IPS-NIHi11 (cell line): ENCODE measurements at regions not wholly inside any gene's neighbourhood (a gene's known extent, or its start where the extent isn't known, plus 50 kb on each side); places are given as distances from the start of the nearest gene placed in this dataset.
"Not testable (repeated sequence)": the region's sequence is repeated elsewhere in the genome, so short reads cannot be mapped to it uniquely, and the experiment has no call there.

Source experiments
- DNase-seq: peaks from one replicate; pipeline ENCODE4 v3.0.0; 2012; ENCODE audit warnings: mixed read lengths, low spot score

DNA sequence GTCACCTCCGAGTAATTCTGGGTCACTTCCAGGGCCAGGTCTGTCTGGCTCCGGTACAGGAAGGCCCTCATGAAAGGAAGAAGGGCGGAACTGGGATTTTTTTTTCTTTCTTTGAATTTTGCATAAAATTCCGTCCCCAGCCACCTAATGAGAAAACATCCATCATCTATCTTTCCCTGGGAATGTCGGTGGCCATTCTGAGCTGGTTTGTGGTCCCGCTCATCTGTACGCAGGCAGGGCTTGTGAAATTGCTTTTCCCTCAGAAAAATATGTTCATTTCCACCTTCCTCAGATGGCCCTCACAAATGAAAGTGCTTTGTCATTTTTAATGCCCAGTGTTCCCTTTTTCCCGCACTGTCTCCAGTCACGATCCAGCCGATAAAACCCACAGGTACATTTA lies 353.0 kb upstream of the ZFHX3 start:
- no peak for DNase-seq

DNA sequence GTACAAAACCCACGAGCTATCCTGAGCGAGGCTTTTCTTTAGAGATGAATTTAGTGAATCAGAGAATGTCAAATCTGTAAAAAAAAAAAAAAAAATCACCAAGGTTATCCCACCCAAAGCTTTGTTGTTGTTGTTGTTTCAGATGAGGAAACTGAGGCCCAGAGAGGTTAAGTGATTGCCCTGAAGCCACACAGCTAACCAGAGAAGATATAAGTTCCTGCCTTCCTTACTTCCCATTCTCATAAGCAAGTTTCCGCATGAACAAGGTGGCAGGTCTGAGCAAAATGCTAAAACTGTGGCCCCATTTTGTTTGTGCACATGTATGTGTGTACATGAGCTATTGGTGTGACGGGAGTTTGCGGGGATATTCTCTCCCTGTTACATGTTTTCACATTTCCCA lies 352.1 kb upstream of the ZFHX3 start:
- DNase-seq = no peak

DNA sequence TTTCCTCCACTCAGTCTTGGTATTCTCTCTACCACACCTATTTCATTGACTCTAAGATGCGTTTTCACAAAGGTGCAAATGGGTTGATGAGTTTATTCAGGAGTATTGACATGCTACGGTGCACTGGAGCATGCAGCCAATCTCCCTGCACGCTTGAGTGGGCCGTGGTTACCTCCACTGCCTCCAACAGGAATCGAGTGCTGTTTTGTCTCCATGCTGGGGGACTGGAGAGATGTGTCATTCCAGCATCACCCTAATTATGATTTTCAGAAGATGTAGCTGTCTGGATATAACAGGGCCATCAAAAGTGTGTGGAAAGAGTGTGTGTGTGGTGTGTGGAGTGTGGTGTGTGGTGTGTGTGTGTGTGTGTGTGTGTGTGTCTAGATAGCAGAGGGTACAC lies 351.6 kb upstream of the ZFHX3 start:
- no peak for DNase-seq

DNA sequence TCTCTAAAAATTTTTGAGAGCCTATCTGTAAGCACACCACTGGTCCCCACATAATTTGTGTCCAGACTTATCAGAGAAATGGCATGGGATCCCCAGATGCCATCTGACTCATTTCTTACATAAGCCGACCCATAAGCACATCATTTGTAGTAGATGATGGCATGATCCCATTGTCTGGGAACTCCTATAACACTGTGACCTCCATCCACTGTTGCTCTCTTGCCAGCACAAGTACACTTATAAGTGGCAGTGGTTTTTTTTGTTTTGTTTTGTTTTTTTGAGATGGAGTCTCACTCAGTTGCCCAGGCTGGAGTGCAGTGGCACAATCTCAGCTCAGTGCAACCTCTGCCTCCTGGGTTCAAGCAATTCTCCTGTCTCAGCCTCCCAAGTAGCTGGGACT lies 350.7 kb upstream of the ZFHX3 start:
- not testable (repeated sequence) for DNase-seq

DNA sequence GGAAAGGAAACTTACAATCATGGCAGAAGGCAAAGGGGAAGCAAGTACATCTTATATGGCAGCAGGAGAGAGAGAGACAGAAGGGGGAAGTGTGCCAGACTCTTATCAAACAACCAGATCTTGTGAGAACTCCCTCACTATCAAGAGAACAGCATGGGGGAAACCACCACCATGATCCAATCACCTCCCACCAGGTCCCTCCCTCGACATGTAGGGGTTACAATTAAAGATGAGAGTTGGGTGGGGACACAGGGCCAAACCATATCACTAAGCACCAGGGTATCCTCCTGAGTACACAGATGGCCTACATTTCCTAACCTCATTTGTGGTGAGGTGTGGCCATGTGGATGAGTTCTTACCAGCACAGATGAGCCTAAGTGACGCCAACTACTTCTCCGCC lies 348.6 kb upstream of the ZFHX3 start:
- no peak for DNase-seq

DNA sequence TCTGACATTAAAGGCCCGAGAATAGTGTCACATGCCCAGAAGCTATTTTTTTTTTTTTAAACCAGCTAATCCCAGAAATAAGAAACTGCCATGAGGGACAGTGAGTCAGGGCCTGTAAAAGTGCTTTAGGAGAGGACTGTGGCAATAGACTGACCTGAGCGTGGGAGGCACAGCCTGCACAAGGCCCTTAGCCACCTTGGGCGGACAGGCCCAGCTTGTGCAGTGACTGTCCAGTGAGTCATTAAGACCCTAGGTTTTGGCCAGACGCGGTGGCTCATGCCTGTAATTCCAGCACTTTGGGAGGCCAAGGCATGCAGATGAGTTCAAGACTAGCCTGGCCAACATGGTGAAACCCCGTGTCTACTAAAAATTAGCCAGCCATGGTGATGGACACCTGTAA lies 343.0 kb upstream of the ZFHX3 start:
- DNase-seq = no peak

DNA sequence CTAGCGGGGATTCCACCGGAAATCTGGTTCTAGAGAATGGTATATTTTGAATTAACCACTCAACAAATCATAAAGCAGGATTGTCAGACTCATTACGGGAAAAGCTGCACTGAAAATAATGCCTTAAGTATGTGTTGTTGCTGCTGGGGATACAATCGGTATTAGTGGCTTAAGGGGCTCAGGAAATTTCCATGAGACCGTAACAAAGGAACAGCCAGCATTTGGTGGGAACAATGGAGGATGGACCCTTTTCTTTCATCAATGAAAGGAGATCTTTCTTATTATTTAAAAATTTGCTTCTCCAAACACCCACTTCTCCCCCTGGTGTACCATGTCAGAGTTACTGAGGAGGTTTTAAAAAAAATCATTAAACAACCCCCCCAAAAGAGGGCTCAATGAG lies 342.6 kb upstream of the ZFHX3 start:
- no peak for DNase-seq

DNA sequence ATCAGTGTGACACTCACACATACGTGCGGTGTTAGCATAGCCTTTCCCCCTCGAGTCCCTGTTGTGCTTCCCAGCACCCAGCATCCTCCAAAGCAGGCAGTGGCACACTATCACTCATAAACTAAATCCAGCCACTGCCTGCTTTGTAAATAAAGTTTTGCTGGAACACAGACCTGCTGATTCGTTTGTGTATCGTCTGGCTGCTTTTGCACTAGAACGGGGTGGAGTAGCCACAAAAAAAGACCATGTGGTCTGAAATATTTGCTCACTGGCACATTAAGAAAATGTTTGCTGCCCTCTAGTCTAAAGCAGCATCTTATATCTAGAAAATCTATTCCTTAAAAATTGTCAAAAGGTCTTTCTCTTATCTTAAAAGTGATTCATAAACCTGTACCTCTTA lies 341.2 kb upstream of the ZFHX3 start:
- DNase-seq = no peak

DNA sequence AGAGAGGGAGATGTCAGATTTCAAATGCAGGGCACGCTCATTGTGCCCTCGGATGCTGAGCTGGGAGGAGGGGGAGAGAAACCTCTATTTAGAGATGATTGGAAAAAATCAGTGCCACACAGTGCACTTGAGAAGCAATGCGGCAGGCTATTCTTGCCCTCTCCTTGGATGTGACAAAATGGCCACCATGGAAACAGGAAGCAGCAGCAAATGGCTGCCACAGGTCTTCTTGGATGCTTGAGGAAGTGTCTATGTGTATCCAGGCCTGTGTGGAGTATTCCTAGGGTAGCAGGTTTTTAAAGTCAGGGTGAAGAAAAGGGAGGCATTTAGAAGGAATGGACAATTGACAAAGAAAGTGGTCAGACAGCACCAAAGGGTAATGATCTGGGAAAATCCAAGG lies 340.1 kb upstream of the ZFHX3 start:
- no peak for DNase-seq

DNA sequence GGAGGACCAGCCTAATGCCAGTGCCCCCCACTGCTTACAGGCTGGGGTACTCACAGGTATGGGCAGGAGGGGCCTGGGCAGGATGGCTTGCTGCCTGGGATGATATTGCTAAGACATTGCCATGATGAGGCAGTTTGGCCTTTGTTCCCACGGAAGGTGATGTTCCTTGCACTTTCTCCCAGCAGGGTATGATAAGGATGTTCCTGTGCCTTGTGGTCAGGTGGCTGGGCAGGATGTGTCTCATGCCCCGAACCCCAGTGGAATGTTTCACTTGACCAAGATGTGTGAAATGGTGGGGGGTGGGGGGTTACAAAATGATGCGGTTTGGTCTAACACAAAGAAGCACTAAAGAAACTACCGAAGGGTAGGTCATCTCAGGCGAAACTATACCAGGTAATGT lies 337.8 kb upstream of the ZFHX3 start:
- DNase-seq = no peak

DNA sequence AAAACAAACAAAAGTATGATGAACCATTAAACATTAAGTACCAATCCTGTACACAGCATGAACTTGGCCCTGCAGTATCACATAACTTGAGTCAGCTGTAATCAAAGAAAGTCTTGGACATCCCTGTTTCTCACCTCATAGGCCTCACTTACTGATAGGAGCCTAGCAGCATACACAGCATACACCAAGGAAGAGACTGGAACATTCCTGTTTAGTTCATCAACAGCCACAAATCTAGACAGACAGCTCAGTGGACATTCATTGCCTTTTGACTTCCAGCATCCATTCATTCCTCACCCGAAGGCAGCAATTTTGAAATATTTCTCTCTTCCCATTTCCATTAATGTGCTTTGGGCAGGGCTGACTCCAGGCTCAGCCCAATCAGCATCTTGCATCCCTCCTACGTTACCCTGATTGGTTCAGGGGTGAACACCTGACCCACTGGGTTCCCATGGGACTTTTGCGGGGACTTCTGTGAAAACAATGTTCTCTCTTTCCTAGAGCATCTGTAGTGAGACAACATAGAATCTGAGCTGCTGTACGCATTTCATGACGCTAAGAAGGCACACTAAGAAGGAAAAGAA lies 336.7 kb upstream of the ZFHX3 start:
- no peak for DNase-seq

DNA sequence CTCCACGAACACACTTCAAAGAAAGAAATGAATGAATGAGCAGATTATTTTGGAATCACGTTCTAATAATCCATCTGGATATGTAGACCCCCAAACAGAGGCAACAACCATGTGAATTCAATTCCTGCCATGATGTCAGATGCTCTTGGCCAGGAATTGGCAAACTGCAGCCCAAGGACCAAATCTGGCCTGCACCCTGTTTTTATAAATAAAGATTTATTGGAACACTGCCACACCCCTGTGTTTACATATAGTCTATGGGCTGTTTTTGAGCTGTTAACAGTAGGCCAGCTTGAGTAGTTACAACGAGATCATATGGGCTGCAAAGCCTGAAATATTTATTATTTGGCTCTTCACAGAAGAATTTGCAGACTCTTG lies 336.0 kb upstream of the ZFHX3 start:
- no peak for DNase-seq

DNA sequence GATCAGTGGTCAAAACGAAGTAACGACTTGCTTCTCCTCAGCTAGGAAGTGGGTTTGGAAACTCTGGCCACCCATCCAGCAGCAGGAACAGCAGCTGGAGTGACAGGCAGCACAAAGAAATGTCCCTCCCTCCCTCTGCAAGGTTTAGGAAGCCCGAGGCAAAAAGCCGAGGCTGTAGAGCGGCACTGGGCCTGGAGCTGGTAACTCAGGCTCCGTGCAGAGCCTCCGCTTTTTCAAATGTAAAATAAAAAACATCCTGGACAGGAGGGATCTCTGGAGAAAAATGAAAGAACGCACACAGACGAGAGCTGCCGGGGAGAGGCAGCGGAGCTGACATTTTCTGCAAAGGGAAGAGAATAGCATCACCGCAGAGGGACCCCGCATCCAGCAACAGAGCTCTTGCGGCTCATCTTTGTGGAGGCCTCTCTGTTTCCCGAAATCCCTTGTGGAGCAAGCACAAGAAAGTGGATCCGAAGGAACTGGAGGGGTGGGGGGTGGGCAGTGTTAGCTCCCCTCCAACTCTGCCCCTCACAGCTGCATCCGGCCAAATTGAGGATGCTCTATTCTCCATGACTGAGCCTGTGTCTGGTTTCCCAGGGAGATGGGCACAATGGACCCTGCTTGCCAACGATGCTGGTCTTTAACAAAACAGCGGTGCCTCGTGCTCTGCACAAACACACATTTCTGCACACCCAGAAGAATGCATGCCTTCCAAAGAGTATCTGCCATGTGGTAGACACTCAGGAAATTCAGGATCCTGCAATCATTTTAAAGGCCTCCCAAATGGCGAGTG lies 335.5 kb upstream of the ZFHX3 start:
- no peak for DNase-seq

DNA sequence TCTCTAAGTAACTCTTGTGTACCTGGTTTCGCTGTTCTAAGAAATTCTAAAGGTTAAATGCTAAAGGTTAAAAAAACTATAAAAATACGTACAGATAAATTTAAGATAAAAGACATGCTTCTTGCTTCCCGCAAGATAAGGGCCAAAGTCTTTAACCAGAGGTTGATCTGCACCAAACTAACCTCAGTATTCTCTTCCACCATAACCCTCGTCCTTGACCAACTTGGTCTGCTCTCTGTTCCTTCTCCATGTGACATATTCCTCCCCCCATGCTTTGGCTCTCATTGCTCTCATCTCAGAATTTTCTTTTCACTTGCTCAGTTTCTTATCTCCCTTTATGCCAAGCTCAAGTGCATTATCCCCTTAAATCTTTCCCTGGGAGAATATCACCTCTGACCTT lies 330.5 kb upstream of the ZFHX3 start:
- no peak for DNase-seq

DNA sequence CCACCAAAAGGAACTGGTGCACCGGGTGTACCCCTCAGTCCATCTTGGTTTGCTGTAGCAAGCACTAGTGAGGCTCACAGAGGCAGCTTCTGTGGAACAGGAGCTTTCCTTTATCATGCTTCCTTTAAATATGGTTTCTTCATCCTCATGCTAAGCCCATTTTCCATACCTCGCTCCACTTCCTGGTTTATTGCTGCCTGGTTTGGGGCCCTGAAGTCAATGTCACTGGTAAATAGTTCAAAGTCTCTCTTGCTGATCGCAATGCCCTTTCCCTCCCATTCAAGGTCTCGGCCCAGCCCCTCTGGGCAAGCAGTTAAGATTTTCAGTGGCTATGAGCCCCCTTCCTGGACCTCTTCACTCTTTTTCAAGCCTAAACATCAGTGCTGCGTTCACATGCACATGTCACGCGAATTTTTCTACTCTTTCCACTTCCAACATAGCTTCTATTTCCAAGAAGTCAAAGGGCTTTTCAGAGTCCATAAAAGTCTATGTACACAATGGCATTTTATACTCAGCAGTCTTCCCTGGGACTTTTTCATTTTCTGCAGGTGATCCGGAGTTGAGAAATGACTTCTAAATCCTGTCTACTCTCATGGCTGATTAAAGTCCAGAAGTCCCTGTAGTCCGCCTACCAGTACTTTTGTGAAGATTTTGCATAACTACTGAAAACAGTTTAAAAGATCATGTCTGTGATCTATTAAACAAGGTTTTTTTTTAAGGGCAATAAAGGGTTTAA lies 323.8 kb upstream of the ZFHX3 start:
- no peak for DNase-seq

DNA sequence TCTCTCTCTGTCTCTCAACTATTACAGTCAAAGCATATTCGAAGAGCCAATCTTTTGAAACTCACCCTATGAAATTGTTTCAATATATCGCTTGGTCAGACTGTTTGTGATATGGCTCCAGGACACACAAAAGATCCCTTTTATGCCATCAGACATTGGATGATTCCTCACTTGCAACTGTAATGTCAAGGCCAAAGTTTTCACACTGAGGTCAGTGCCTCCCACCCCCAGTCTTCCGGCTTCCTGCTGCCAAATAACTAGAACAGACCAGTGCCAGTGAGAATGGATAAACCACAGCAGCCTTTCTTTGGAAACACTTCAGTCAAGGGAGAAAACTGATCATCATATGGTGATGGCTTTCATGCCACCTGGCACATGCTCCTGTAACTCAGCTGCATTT lies 321.9 kb upstream of the ZFHX3 start:
- DNase-seq = no peak

DNA sequence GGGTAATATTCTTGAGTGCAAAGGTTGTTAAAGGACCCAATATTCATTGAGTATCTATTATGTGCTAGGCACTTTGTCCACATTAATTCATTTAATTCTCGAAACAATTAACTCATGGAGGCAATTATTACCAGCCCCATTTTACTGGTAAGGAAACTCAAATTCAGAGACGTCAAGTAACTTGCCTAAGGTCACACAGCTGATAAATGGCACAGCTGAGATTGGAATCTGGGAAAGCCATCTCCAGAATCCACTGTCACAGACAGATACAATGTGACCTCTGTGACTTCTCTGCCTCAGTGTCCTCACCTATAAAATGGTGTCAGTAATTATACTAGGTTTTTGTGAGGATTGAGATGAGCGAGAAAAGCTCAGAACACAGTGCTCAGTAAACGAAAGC lies 320.8 kb upstream of the ZFHX3 start:
- no peak for DNase-seq

DNA sequence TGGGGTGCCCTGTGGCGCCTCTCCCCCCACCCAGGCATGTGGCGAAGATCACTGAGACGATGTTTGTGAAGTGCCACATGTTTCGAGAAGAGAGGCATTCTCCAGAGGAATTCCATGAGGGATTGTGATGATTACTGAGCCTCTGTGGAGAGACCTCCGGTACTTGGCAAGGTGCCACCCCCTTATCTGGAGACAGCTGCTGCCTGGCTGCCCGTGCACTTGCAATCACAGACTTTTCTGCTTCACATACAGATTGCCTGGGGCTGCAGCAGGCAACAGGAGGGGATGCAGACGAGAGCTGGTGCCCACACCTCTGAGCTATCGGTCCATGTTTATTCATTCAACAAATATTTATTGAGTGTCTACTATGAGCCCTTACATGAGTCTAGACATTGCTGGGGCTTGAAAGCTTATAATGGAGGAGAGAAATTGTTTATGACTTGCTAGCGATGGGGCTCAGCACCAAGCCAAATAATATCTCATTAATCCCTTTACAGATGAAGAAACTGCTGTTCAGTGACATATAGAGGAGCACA lies 317.2 kb upstream of the ZFHX3 start:
- no peak for DNase-seq

DNA sequence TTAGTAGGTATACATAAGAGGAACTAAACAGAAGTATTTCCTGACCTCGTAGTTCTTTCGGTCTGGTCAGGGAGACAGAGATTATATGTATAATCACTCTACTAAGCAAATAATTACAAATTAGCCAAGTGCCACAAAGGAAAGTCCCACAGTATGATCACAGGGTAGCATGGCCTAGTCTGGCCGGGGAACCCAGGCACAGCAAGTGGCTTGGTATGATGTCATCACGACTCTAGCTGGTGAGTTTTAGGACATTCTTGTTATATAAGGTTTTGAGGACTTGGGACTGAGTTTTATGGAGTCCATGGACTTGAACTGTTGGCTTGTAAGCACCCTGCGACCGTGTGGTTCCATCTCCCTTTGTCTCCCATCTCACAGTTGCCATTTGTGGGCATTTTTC lies 316.5 kb upstream of the ZFHX3 start:
- DNase-seq = no peak

DNA sequence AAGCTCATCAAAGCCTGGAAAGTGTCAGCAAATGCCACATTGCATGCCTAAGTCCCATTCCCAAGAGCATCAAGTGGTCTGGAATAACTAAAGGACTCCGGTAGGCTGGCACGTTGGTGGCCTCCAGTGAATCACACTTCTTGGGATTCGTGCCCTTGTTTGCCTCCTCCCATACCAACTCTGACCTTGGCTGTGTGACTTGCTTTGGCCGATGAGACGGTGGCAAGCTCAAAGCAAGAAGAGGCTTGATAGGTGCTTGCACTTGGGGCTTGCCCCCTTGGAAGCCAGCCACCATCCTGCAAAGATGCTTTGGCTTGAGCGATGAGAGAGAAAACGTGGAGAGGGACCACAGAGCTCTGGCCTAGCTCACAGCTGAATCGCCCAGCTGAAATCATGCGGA lies 313.1 kb upstream of the ZFHX3 start:
- no peak for DNase-seq

DNA sequence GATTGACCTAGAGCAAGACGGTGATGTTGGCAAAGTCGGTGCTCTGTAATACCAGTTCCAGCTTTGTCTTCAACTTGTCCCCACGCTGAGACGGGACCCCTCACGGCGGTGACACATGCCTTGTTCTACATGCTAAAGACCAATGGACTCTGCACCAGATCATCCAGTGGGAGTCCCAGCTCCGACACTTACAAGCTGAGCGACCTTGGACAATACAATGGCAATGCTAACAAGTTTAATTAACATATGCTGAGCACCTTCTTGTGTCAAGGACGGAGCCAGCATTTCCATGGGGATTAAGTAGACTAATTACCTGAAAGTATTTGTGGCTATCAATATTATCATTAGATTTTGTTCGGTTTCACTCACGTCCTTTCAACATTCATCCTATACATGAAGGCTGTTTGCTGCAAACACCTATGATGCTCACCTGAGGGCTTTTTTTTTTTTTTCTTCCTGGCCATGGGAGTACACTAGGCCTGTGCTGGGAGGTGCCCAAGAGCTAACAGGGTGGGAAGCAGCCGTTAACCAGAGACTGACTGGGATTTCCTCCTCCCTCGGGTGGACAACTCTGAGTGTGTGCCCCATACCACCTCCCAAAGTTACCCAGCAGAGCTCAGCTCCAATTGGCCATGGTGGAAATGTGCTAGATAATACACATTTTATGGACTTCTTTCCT lies 308.6 kb upstream of the ZFHX3 start:
- DNase-seq = peak; percentile 50

DNA sequence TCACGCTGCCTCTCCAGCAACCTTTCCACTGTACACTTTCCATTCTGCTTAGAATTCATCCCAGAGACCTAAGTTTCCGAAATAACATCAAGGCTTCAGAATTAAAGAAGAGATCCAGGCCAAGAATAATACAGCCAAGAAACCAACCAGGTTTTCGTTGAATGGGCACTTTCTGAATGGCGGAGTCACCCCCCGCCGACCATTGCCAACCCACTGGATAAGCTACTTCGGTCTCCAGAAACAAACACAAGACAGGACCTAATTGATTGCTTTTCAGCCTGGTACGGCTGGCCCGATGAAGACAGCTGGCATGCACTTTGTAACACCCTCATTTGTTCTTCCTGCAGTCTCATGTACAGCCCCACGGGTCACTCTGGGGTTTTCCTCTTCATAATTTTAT lies 308.1 kb upstream of the ZFHX3 start:
- no peak for DNase-seq

DNA sequence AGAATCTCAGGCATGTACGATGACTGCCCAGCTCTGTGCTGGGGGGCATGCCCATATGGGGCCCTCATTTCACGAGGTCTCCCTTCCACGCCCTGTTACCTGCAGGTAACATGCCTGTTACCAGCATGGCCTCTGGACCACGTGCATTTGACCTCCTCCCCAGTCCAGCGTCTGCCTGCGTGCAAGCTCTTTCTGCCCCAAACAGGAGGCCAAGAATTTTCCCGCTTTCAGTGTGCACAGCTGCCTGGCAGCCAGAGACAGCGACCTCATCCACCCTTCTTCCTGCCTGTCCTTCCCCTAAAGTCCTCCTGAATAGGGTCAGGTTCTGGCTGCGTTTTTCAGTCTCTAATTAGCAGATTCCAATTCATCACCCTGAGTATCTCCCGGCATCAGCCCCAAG lies 306.5 kb upstream of the ZFHX3 start:
- no peak for DNase-seq
